Fibroblast of pulmonary artery (primary cell): ENCODE measurements at regions not wholly inside any gene's neighbourhood (a gene's known extent, or its start where the extent isn't known, plus 50 kb on each side); places are given as distances from the start of the nearest gene placed in this dataset.

Source experiments
- DNase-seq: peaks from one replicate; pipeline ENCODE4 v3.0.0-alpha.2; 2010; ENCODE audit warnings: low read depth
- H3K4me3 ChIP-seq: replicated peaks from 2 replicates; pipeline ENCODE4 v1.5.1; 2011; ENCODE audit warnings: low read depth, mild to moderate bottlenecking, control low read depth, low read length, moderate library complexity
- TF ChIP-seq, protein P1 (sequence below): IDR thresholded peaks from 2 replicates; pipeline ENCODE4 v1.5.1; 2011; ENCODE audit warnings: mild to moderate bottlenecking, control low read depth, low read length, inconsistent platforms; ENCODE audit errors: missing control alignments

DNA sequence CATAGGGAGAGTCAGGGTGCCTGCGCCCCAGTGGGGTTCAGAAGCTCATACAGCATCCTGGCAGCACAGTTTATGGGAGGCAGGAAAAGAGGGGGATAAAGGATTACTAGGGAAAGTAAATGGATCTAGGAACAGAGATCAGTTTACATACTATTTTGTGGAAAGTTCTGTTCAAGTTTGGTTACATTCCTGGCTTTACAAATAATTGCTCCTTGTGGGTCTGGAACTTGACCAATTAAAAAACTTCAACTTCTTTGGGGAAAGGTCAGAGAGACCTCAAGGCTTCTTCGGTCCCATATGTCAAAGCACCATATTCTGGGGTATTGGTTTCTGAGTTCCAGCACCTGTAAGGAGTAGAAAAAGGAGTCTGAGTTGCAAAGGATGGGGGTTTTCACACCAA lies 64.1 kb downstream of the ZDHHC19 start:
- no peak for DNase-seq
- H3K4me3 ChIP-seq = no peak overlapping the region
- TF ChIP-seq, protein P1, sequence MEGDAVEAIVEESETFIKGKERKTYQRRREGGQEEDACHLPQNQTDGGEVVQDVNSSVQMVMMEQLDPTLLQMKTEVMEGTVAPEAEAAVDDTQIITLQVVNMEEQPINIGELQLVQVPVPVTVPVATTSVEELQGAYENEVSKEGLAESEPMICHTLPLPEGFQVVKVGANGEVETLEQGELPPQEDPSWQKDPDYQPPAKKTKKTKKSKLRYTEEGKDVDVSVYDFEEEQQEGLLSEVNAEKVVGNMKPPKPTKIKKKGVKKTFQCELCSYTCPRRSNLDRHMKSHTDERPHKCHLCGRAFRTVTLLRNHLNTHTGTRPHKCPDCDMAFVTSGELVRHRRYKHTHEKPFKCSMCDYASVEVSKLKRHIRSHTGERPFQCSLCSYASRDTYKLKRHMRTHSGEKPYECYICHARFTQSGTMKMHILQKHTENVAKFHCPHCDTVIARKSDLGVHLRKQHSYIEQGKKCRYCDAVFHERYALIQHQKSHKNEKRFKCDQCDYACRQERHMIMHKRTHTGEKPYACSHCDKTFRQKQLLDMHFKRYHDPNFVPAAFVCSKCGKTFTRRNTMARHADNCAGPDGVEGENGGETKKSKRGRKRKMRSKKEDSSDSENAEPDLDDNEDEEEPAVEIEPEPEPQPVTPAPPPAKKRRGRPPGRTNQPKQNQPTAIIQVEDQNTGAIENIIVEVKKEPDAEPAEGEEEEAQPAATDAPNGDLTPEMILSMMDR = no peak

DNA sequence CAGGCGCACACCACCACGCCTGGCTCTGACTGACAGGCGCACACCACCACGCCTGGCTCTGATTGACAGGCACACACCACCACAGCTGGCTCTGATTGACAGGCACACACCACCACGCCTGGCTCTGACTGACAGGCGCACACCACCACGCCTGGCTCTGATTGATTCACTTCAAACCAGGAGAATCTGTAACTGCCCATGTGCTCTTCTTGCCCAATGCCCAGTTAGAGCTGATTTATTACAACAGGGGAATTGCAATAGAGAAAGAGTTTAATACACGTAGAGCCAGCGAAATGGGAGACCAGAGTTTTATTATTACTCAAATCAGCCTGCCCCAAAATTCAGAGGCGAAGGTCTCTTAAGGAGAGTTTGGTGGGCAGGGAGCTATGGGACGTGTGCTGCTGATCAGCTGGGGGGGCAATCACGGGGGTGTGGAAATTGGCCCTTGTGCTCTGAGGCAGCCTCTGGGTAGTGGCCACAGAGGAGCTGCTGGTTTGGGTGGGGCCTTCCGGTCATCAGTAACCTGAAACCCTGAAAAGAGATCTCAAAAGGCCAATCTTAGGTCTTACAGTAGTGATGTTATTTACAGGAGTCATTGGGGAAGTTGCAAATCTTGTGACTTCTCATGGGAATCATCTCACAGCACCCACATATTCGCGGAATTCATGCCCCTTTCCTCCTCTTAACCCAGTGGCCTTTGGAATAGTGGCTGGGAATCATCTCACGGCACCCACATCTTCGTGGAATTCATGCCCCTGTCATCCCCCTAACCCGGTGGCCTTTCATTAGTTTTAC lies 63.8 kb upstream of the TFRC start:
- H3K4me3 ChIP-seq = no peak overlapping the region
- TF ChIP-seq, protein P1 = no peak
- DNase-seq = no peak

DNA sequence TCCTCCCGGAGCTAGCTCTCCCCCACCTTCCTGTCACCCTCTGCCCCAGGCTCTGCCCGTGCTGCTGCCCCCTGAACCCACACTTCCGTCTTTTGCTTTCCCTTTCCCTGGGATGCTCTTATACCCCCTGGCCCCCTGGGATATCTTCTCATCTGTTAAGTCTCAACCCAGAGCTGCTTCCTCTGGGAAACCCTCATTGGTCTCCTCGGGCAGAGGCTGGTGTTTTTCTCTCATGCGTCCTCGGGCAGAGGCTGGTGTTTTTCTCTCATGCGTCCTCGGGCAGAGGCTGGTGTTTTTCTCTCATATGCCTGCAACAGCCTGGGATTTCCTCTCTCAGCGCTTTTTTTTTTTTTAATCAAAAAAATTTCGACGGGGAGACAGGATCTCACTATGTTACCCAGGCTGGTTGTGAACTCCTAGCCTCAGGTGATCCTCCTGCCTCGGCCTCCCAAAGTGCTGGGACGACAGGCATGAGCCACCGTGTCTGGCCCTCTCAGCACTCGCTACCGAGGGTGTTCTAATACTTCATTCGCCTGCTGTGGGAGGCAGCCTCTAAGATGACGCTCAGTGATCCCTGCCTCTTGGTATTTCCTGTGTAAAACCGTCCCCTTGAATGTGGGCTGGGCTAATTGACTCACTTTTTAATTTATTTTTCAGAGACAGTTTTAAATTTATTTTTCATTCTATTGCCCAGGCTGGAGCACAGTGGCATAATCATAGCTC lies 62.7 kb upstream of the TFRC start:
- TF ChIP-seq, protein P1 = no peak
- DNase-seq = peak; percentile 64
- H3K4me3 ChIP-seq = no peak overlapping the region

DNA sequence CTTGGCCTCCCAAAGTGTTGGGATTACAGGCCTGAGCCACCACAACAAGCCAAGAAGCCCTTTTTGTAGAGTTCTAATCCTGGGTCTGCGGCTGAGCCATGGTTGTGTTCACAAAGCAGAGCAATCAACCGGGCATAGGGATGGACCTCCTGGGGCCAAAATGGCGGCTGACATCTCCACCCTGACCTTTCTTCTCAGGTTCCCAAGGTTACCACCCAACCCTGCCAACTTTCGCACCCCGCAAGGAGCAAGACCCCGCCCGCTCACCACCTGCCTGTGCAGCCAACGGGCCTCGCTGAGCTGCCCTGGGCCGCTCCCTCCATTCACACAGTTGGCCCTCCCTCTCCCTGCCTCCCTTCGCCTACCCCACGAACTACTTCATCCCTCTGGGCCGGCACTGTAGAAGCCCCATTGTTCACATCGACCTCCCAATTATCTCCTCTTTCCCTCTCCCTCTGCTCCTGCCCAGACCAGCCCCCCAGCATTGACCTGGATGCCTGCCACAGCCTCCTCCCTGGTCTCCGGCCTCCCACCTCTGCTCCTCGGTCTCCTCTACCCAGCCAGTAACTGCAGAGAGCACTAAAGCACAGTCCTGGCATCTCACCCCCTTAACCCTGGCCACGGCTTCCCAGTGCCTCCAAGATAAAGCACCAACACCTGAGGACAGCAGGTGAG lies 62.0 kb upstream of the TFRC start:
- TF ChIP-seq, protein P1 = no peak

DNA sequence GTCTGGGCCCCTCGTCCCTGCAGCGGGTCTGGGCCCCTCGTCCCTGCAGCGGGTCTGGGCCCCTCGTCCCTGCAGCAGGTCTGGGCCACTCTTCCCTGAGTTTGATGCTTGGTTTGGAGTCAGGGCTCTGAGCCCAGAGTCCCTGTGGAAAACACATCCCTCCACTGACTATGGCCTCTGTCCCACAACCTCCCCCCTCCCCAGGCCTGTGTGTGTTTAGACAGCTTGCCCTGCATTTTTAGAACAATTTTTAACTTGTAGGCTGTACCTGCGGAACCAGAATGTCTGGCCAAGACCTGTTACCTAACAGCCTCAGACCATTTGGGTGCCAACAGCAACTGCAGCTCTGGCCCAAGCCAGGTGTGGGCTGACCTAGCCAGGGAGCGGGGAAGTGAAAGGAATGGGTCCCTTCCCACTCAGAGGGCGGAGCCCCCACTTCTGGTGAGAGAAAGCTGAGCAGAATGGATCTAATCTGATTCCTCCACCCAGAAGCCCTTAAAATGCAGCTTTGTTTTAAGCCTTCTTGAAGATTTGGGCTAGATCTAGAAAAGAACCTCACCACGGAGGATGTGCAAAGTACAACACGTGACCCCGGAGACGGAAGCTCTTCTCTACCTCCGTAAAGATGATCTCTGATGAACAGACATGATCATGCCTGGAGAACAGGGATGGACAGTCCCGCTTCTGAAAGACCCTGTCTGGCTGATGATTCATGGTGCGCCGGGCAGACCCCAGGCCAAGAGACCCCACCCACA lies 60.5 kb upstream of the TFRC start:
- H3K4me3 ChIP-seq = no peak overlapping the region
- TF ChIP-seq, protein P1 = no peak
- no peak for DNase-seq

More for the DNA sequence above, 62.0 kb upstream of the TFRC start:
- H3K4me3 ChIP-seq = no peak overlapping the region
- no peak for DNase-seq

DNA sequence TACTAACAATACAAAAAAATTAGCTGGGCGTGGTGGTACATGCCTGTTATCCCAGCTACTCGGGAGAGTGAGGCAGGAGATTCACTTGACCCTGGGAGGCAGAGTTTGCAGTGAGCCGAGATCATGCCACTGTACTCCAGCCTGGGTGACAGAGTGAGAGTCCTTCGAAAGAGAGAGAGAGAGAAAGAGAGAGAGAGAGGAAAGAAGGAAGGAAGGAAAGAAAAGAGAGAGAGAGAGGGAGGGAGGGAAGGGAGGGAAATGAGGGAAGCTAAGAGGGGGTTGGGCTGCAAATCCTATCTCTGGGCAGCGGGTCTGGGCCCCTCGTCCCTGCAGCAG lies 59.9 kb upstream of the TFRC start:
- TF ChIP-seq, protein P1 = no peak
- DNase-seq = no peak
- no peak overlapping the region for H3K4me3 ChIP-seq
